OCI-LY3 (cell line): ENCODE measurements at regions not wholly inside any gene's neighbourhood (a gene's known extent, or its start where the extent isn't known, plus 50 kb on each side); places are given as distances from the start of the nearest gene placed in this dataset.

Source experiments
- H2AFZ ChIP-seq: fragments of 200-600, 300-600 bp; shearing (Covaris generic); 2 replicates; pipeline ENCODE4 v1.6.0; 2014; ENCODE audit warnings: antibody characterized with exemption, low read depth, low read length
- H3K27ac ChIP-seq: fragments of 200-600, 300-600 bp; sonication (generic); 2 replicates; pipeline ENCODE4 v1.5.1; 2014; ENCODE audit warnings: mild to moderate bottlenecking, low read length, moderate library complexity, mixed read lengths
- H3K27me3 ChIP-seq: fragments of 200-600, 300-600 bp; sonication (generic); 2 replicates; pipeline ENCODE4 v1.6.1; 2014; ENCODE audit warnings: low read depth, low read length, mixed read lengths
- H3K36me3 ChIP-seq: fragments of 200-600, 300-600 bp; sonication (generic); replicated peaks from 2 replicates; pipeline ENCODE3; 2014; ENCODE audit warnings: low read depth, low read length, mixed read lengths
- H3K4me1 ChIP-seq: fragments of 300-600, 200-600 bp; sonication (generic); 2 replicates; pipeline ENCODE4 v1.6.1; 2014; ENCODE audit warnings: low read length, mixed read lengths
- H3K4me2 ChIP-seq: fragments of 200-600, 300-600 bp; sonication (generic); 2 replicates; pipeline ENCODE4 v1.6.1; 2014; ENCODE audit warnings: low read length, mixed read lengths
- H3K4me3 ChIP-seq: fragments of 300-600, 200-600 bp; sonication (generic); 2 replicates; pipeline ENCODE4 v1.5.1; 2014; ENCODE audit warnings: antibody characterized with exemption, mild to moderate bottlenecking, low read length, moderate library complexity
- H3K79me2 ChIP-seq: fragments of 300-600, 200-600 bp; shearing (Covaris generic); 2 replicates; pipeline ENCODE4 v1.6.1; 2014; ENCODE audit warnings: mild to moderate bottlenecking, low read length, mixed read lengths
- H3K9ac ChIP-seq: fragments of 300-600, 200-600 bp; shearing (Covaris generic); 2 replicates; pipeline ENCODE4 v1.6.0; 2014; ENCODE audit warnings: mild to moderate bottlenecking, low read length, moderate library complexity
- H3K9me3 ChIP-seq: fragments of 200-600, 300-600 bp; shearing (Covaris generic); 2 replicates; pipeline ENCODE4 v1.6.1; 2014; ENCODE audit warnings: low read length, mixed read lengths; ENCODE audit not compliant: insufficient read depth
- H4K20me1 ChIP-seq: fragments of 200-600, 300-600 bp; sonication (generic); 2 replicates; pipeline ENCODE4 v1.6.1; 2016; ENCODE audit warnings: low read length, mixed read lengths; ENCODE audit not compliant: insufficient read depth
- CTCF ChIP-seq: fragments of 200-600, 300-600 bp; sonication (generic); IDR thresholded peaks from 2 replicates; pipeline ENCODE4 v1.5.1; 2014; ENCODE audit warnings: antibody characterized with exemption, low read length, low read depth
- EZH2phosphoT487 ChIP-seq: fragments of 200-600 bp; shearing (Covaris generic); IDR thresholded peaks from 2 replicates; pipeline ENCODE4 v1.6.1; 2018; ENCODE audit warnings: antibody characterized with exemption, mixed run types, low read depth

DNA sequence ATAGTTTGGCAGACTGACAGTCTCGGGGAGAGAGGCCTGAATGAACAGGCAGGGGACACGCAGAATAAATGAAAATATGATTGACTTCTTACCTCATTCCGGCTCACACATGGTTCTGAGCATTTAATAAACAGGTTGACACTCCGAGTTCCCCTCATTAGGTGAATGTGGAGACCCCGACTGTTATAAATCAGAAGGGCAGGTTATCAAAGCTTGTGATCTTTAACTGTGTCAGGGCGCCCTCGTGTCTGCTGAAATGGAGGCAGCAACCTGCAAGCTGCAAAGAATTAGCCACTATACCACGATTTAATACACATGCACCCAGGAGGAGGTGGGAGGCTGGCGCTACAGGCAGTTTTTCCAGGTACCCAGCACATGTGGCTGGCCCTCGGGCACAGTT is 627.5 kb downstream of the MED13L start:
- no peaks in the 10 kb centered on the region for H3K36me3 ChIP-seq
- no peak overlapping the region for H3K4me3 ChIP-seq
- no peaks in the 10 kb centered on the region for H3K4me1 ChIP-seq
- peaks cover 17% of the 10 kb centered on the region; the same call in 1 of the 2 replicates for H3K27me3 ChIP-seq
- H4K20me1 ChIP-seq = no peaks in the 10 kb centered on the region
- H3K27ac ChIP-seq = no peak overlapping the region
- no peak overlapping the region for H2AFZ ChIP-seq
- no peaks in the 10 kb centered on the region for H3K79me2 ChIP-seq
- H3K9me3 ChIP-seq = no peaks in the 10 kb centered on the region
- H3K9ac ChIP-seq = no peak overlapping the region
- no peak overlapping the region for H3K4me2 ChIP-seq
- no peak for TF ChIP-seq EZH2phosphoT487
- TF ChIP-seq CTCF = no peak

- no peaks in the 10 kb centered on the region for H4K20me1 ChIP-seq
- no peak overlapping the region for H3K9ac ChIP-seq
- no peaks in the 10 kb centered on the region for H3K9me3 ChIP-seq
- H3K27ac ChIP-seq = no peak overlapping the region
- H3K79me2 ChIP-seq = no peaks in the 10 kb centered on the region
- H3K4me3 ChIP-seq = no peak overlapping the region
- H2AFZ ChIP-seq = no peak overlapping the region
- no peak overlapping the region for H3K4me2 ChIP-seq
- H3K4me1 ChIP-seq = no peaks in the 10 kb centered on the region
- peaks cover 16% of the 10 kb centered on the region; the same call in 1 of the 2 replicates for H3K27me3 ChIP-seq
- H3K36me3 ChIP-seq = no peaks in the 10 kb centered on the region
- TF ChIP-seq CTCF = no peak
- TF ChIP-seq EZH2phosphoT487 = no peak
Observed at GRCh38 chr12:115648463-115648862, 629.0 kb downstream of the MED13L start.

DNA sequence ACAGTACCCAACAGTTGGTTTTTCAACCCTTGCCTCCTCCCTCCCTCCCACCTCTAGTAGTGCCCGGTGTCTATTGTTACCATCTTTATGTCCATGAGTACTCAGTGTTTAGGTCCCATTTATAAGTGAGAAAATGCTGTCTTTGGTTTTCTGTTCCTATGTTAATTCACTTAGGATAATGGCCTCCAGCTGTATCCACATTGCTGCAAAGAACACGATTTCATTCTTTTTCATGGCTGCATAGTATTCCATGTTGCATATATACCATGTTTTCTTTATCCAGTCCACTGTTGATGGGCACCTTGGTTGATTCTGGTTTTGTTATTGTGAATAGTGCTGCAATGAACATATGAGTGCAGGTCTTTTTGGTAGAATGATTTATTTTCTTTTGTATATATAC is 631.3 kb downstream of the MED13L start:
- Histone ChIP-seq H3K9me3 (no peaks in the 10 kb centered on the region), H3K4me3 (no peak overlapping the region), H3K27me3 (peaks cover 26% of the 10 kb centered on the region), H3K27ac (no peak overlapping the region), H3K79me2 (no peaks in the 10 kb centered on the region), H3K36me3 (no peaks in the 10 kb centered on the region), H3K4me1 (no peaks in the 10 kb centered on the region), H3K9ac (no peak overlapping the region), H2AFZ (no peak overlapping the region), H3K4me2 (no peak overlapping the region), H4K20me1 (no peaks in the 10 kb centered on the region)
- TF ChIP-seq EZH2phosphoT487 = no peak

GRCh38 chr12:115640929-115641328 is 636.6 kb downstream of the MED13L start:
- no peak for TF ChIP-seq EZH2phosphoT487
- TF ChIP-seq CTCF = no peak
- H3K27ac ChIP-seq = no peak overlapping the region
- no peaks in the 10 kb centered on the region for H3K4me1 ChIP-seq
- no peak overlapping the region for H2AFZ ChIP-seq
- H3K4me3 ChIP-seq = no peak overlapping the region
- H3K79me2 ChIP-seq = no peaks in the 10 kb centered on the region
- H3K9me3 ChIP-seq = no peaks in the 10 kb centered on the region
- no peak overlapping the region for H3K9ac ChIP-seq
- H3K4me2 ChIP-seq = no peak overlapping the region
- no peaks in the 10 kb centered on the region for H4K20me1 ChIP-seq
- H3K27me3 ChIP-seq = peaks cover 39% of the 10 kb centered on the region
- H3K36me3 ChIP-seq = no peaks in the 10 kb centered on the region

DNA sequence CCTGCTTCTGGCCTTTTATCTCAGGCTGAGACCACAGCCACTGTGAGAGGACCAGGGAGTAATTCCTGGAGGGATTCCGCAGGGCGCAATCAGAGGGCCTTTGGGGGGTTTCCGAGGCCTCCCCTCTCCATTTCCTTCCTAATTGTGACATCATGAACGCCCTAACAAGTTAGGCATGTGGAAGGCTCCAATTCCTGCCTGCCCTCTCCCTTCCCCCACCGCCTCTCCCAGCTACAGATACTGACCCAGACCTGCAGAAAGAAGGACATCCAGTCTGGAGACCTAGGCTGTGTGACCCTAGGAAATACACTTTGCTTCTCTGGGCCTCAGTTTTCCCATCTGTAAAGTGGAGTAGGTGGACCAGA is 637.9 kb downstream of the MED13L start:
- Histone ChIP-seq H4K20me1 (no peaks in the 10 kb centered on the region), H3K9me3 (no peaks in the 10 kb centered on the region), H3K4me2 (no peak overlapping the region), H3K4me1 (no peaks in the 10 kb centered on the region), H3K27ac (no peak overlapping the region), H3K36me3 (no peaks in the 10 kb centered on the region), H3K79me2 (no peaks in the 10 kb centered on the region), H3K9ac (no peak overlapping the region), H3K4me3 (no peak overlapping the region), H2AFZ (no peak overlapping the region), H3K27me3 (peaks cover 39% of the 10 kb centered on the region)
- no peak for TF ChIP-seq CTCF
